GM13977 (cell line): ENCODE measurements at regions not wholly inside any gene's neighbourhood (a gene's known extent, or its start where the extent isn't known, plus 50 kb on each side); places are given as distances from the start of the nearest gene placed in this dataset.

ENCODE experiments used
- DNase-seq: peaks from one replicate; pipeline ENCODE4 v3.0.0; 2012; ENCODE audit warnings: low spot score
- CTCF ChIP-seq: IDR thresholded peaks from 2 replicates; pipeline ENCODE4 v1.5.1; 2012; ENCODE audit warnings: mild to moderate bottlenecking, control low read depth; ENCODE audit not compliant: insufficient read depth; ENCODE audit errors: extremely low read depth, missing control alignments
- in situ Hi-C: fragments of 300-500 bp; cut with MboI; formaldehyde crosslinking; loops from one replicate; pipeline ENCODE4 v1.12.0; 2022; ENCODE audit warnings: low sequenced_read_pairs, low pct_unique_long_range_greater_than_20kb, mixed read lengths, inconsistent platforms; ENCODE audit not compliant: unreplicated experiment

DNA sequence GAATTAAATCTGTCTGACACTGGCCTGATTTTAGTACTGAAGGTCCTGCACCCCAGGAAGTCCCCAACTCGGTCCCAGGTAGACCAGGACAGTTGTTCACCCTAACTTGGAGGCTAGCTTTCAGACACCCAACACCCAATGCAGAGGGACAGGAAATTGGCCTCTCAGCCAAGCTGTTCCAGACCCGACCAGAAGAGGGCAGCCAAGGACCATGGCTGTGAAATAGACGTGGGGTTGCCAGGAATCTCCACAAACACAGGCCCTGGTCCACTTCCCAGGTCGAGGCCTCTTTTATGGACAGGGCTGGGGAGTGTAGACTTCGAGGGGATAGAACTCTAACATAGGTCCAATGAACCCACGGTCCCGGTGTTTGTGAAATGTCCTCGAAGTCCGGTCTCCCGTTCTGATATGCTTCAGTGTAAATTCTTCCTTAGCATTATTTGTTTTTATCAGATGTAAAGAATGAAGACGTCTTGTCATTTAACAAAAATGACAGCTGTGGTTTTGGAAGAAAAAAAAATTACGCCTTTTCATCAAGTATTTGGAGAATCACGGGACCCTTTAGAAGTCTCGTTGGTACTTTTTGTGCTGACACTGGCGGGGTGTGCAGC lies 260.3 kb upstream of the ADAMTS16 start:
- peak; percentile 95 for TF ChIP-seq CTCF
- in situ Hi-C loops = no loop called here
- peak; percentile 74 for DNase-seq

- TF ChIP-seq CTCF = no peak
- in situ Hi-C loops = no loop called here
- DNase-seq = no peak
Measured at GRCh38 chr5:4880304-4880741, 259.8 kb upstream of the ADAMTS16 start.

- no peak for DNase-seq
- in situ Hi-C loops = no loop called here
- TF ChIP-seq CTCF = no peak
Measured at GRCh38 chr5:4881366-4882002, 258.6 kb upstream of the ADAMTS16 start.

DNA sequence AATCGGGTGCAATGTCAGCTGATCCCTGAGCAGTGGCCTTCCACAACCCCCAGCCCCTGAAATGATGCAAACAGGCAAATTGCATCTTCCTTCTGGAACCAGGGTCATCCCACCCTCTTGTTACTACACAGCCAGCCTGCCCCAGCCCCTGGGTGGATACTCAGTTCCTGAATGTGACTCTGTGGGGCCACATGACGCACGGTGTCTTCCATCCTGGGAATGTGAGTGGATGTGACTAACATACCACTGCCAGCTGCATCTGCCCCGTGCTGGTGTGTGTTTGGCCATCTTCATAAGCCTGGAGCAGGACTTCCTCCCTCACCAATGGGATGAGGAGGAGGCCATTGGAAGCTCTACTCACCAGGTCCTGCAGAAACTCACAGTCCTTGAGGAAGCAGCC lies 257.9 kb upstream of the ADAMTS16 start:
- in situ Hi-C loops = no loop called here
- no peak for TF ChIP-seq CTCF
- no peak for DNase-seq

DNA sequence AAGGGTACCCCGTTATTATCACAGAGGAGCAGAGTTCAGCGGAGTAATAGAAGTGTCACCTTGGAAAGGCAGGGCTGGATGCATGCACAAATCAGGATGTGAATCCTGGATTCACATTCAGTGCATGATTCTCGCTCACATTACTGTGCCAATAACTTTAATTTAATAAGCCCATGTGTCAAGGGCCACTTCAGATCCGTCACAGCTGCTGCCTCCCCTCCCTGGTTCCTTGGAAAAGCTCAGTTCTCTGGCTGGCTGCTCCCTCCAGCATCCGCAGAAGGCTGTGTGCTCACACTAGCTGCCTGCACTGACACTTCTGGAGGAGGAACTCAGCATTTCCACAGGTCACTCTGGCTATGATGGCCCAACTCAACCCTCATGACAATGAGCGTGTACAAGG lies 256.8 kb upstream of the ADAMTS16 start:
- no peak for DNase-seq
- no peak for TF ChIP-seq CTCF
- in situ Hi-C loops = no loop called here

GRCh38 chr5:4893063-4893744 lies 246.9 kb upstream of the ADAMTS16 start:
- DNase-seq = no peak
- in situ Hi-C loops = no loop called here
- TF ChIP-seq CTCF = no peak
